NK-92 (cell line): ENCODE measurements at regions not wholly inside any gene's neighbourhood (a gene's known extent, or its start where the extent isn't known, plus 50 kb on each side); places are given as distances from the start of the nearest gene placed in this dataset.

Source experiments
- DNase-seq: peaks from one replicate; lab custom pipeline; 2025; ENCODE audit not compliant: unreplicated experiment; lab: John Stamatoyannopoulos, UW

GRCh38 chr10:3897156-3897555, 112.1 kb upstream of the KLF6 start:
- no peak for DNase-seq

GRCh38 chr10:3896161-3896560, 111.2 kb upstream of the KLF6 start:
- DNase-seq: no peak

- no peak for DNase-seq
Observed at GRCh38 chr10:3895045-3895631, 110.1 kb upstream of the KLF6 start.

GRCh38 chr10:3893901-3894563, 109.0 kb upstream of the KLF6 start:
- DNase-seq: no peak

GRCh38 chr10:3892440-3893425, 107.7 kb upstream of the KLF6 start:
- no peak for DNase-seq

GRCh38 chr10:3891396-3891795, 106.4 kb upstream of the KLF6 start:
- DNase-seq: no peak

- no peak for DNase-seq
Observed at GRCh38 chr10:3890602-3891352, 105.8 kb upstream of the KLF6 start.

GRCh38 chr10:3889961-3890522, 105.0 kb upstream of the KLF6 start:
- no peak for DNase-seq

- no peak for DNase-seq
Observed at GRCh38 chr10:3887885-3888476, 103.0 kb upstream of the KLF6 start.

GRCh38 chr10:3887404-3887803, 102.4 kb upstream of the KLF6 start:
- no peak for DNase-seq

GRCh38 chr10:3886641-3887251, 101.7 kb upstream of the KLF6 start:
- no peak for DNase-seq

GRCh38 chr10:3886191-3886590, 101.2 kb upstream of the KLF6 start:
- DNase-seq: no peak

- DNase-seq: no peak
Observed at GRCh38 chr10:3882855-3883254, 97.8 kb upstream of the KLF6 start.

GRCh38 chr10:3881622-3882021, 96.6 kb upstream of the KLF6 start:
- no peak for DNase-seq

GRCh38 chr10:3879073-3879472, 94.1 kb upstream of the KLF6 start:
- no peak for DNase-seq

GRCh38 chr10:3877211-3878000, 92.4 kb upstream of the KLF6 start:
- no peak for DNase-seq

- no peak for DNase-seq
Observed at GRCh38 chr10:3876350-3876962, 91.4 kb upstream of the KLF6 start.

GRCh38 chr10:3875842-3876235, 90.8 kb upstream of the KLF6 start:
- DNase-seq: no peak
